ENCODE measurements at regions not wholly inside any gene's neighbourhood (a gene's known extent, or its start where the extent isn't known, plus 50 kb on each side); places are given as distances from the start of the nearest gene placed in this dataset.

DNA sequence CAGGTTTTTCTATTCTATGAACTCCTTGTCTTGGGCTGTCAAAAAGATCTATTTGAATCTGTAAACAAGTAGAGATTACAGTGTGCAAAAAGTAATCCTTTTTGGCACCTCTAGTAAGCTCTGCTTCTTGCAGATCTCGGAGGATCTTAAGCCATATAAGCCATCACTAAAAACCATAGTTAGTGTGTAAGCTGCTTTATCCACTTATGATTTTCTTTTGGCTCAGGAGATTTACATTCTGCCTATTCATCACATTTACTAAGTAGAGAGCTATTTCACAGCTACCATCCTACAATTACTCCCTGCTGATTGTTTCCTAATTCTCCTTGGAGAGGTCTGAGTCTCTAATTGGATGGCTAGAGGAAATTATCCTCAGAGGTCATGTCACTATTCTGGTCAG lies 385.7 kb downstream of the AASDHPPT start:
- TF ChIP-seq EZH2 (IDR thresholded peaks at IDR 0.05; ENCODE audit: low read length, unreplicated experiment) (no peak), CTCF (conservative IDR thresholded peaks at IDR 0.05; ENCODE audit: low read depth, low read length) (no peak)

All from PC-3 (cell line).